Activated T-helper 1 cell treated with Interleukin-2 at 50 U/mL for 16 hours (primary cell): ENCODE measurements at regions not wholly inside any gene's neighbourhood (a gene's known extent, or its start where the extent isn't known, plus 50 kb on each side); places are given as distances from the start of the nearest gene placed in this dataset.
"Not testable (repeated sequence)": the region's sequence is repeated elsewhere in the genome, so short reads cannot be mapped to it uniquely, and the experiment has no call there.

Experiments used
- DNase-seq: peaks from one replicate; pipeline ENCODE4 v3.0.0-alpha.2; 2020; ENCODE audit warnings: low read depth

DNA sequence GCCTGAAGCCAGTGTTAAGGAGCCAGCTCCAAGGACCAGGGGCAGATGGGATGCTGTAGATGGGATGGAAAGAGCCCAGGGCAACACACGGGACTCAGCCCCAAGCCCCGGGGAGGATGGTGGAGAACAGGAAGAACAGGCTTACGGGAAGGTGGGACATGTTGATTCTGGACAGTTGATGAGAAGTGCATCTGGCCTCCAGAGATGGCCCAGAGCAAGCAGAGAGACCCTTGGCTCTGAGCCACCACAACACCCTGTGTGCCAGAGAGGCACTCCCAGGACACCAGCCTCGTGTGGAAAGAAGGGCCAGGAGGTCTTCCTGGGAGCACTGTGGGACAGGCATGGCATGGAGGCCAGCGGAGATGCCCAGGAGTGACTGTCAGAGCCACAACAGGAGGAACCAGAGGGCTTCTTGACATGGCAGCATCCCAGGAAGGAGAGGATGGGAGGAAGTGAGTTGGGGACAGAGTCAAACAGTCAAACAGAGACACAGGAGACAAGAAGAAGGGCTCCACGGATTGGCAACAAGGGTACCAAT lies 156.3 kb upstream of the MVB12B start:
- no peak for DNase-seq

- DNase-seq, result no peak
Observed at GRCh38 chr9:126171641-126172040, 155.0 kb upstream of the MVB12B start.

DNA sequence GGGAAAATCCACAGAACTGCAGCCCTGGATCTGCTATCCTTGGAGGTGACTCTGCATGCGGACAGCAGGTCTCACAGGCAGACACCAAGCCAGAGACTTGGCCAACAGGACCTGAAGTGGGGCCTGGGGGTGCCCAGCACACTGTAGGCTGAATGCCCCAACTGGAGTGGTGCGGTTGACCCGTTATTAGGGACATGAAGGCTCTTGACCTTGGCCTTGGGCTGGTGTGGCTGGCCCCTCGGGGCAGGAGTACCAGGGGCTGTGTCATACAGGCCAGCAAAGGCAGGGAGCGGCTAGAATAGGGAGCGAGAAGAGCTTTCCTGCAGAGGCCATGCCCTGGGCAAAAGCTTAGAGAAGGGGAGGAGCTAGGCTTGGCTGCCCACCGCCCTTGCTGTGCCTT lies 153.2 kb upstream of the MVB12B start:
- DNase-seq, result no peak

GRCh38 chr9:126173929-126174328 lies 152.7 kb upstream of the MVB12B start:
- DNase-seq, result no peak

- no peak for DNase-seq
Observed at GRCh38 chr9:126183266-126183665, 143.4 kb upstream of the MVB12B start.

DNA sequence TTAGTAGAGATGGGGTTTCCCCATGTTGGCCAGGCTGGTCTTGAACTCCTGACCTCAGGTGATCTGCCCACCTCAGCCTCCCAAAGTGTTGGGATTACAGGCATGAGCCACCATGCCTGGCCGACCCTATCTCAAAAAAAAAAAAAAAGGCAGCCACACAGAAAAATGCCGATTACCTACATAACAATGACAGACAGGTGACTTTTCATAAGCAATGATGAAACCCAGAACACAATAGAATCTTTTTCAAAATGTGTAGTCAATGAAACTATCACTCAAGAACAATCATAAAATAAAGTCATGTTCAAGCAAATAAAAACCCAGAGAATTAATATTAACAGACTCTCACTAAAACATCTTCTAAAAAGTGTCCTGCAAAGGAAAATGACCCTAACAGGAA lies 135.6 kb upstream of the MVB12B start:
- DNase-seq, result not testable (repeated sequence)

DNA sequence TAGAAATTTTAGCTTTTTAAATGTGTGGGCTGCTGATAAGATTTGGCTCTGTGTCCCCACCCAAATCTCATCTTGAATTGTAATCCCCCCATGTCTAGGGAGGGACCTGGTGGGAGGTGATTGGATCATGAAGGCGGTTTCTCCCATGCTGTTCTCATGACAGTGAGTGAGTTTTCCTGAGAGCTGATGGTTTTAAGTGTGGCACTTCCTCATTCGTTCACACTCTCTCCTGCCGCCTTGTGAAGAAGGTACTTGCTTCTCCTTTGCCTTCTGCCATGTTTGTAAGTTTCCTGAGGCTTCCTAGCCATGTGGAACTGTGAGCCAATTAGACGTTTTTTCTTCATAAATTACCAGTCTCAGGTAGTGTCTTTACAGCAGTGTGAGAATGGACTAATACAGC lies 127.8 kb upstream of the MVB12B start:
- no peak for DNase-seq

DNA sequence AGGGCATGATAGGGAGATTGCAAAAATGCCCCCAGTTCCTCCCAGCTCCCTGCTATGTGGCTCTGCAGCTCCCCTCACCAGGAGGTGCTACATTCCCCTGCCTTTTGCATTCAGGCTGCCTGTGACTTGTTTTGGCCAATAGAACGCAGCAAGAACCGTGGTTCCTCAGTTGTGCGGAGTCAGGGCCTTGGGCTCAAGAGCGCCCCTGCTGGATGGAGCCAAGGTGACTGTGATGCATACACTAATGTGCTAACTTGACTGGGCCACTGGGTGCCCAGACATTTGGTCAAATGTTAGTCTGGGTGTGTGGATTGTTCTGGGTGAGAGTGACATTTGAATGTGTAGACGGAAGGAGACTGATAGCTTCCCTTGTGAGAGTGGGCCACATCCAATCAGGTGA lies 123.3 kb upstream of the MVB12B start:
- DNase-seq, result no peak

DNA sequence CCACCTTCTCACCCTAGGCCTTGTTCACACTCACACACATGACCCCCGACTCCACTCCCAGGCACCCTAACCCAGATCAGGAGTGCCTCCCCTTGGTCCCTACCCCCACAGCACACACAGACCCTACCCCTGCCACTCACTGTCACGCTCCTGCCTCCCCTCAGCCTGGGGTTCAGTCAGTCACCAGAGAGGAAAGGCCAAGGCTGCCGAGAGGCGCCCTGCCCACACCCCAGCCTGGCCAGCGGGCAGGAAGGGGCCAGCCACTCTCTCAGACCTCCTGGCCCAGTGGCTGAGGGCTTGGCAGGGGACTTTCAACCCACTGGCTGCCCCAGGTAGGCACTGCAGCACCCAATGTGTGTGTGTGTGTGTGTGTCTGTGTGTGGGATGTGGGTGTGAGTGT lies 122.4 kb upstream of the MVB12B start:
- no peak for DNase-seq

DNA sequence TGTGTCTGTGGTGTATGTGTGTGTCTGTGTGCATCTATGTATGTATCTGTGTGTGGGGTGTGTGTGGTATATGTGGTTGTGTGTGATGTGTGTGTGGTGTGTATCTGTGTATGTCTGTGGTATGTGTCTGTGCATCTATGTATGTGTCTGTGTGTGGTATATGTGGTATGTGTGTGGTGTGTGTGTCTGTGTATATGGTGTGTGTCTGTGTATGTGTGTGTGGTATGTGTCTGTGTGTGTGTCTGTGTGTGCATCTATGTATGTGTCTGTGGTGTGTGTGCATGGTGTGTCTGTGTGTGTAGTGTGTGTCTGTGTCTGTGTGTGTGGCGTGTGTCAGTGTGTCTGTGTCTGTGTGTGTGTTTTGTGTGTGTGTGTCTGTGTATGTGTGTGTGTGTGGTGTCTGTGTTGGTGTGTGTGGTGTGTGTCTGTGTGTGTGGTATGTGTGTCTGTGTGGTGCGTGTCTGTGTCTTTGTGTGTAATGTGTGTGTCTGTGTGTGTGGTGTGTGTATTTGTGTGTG lies 121.9 kb upstream of the MVB12B start:
- DNase-seq, result no peak

GRCh38 chr9:126205265-126205664 lies 121.4 kb upstream of the MVB12B start:
- no peak for DNase-seq

DNA sequence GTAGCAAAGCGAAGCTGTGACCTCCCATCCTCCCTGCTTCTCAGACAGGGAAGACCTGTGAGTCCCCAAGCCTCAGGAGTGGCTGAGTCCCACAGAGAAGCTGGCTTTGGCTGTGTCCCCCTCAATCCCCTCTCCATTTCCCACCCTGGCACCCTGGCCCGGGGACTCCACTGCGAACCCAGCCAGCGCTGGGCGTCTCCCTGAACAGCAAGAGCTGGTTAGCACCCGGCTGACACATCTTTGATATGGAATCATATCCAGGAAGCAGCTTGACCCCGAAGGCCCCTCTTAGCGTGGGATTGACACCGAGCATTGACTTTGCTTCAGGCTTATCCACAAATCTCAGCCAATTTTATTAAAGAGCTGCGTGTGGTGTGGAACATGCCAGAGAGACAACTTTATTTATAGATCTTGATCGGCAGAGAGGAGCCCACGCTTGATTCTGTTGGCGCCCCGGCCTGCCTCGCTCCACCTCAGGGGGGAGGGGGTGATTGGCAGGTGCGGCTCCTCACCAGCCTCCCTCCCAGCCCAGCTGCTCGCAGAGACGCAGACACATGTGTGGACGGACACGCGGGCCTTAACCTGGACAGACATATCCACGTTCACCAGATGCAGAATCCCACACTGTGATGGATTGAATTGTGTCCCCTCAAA lies 120.7 kb upstream of the MVB12B start:
- DNase-seq, result no peak

- no peak for DNase-seq
Observed at GRCh38 chr9:126207256-126207655, 119.4 kb upstream of the MVB12B start.

DNA sequence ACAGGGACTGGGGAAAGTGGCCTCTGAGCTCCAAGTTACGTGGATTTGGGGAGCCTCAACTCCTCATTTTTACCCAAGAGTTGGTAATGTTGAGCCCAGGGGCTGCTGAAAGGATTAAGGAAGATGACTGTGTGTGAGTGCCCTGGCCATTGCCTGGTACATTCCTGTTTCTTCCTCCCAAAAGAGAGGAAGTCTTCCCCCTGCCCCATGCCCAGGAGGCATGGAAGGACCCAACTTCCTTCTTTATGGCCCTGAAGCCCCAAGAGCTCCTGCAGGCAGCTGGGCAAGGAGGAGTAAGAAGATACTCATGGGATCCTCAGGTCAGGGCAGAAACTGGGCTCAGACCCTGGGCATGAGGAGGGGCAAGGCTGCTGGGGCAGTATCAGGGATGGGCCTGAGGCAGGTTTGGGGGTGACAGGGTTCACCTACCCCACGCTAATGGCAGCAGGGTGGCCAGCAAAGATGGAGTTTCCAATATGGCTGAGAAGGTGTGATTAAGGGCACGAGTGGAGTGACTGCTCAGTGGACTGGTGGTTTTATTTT lies 118.3 kb upstream of the MVB12B start:
- no peak for DNase-seq

- DNase-seq, result no peak
Observed at GRCh38 chr9:126211441-126212074, 115.1 kb upstream of the MVB12B start.

- no peak for DNase-seq
Observed at GRCh38 chr9:126215486-126215885, 111.1 kb upstream of the MVB12B start.

DNA sequence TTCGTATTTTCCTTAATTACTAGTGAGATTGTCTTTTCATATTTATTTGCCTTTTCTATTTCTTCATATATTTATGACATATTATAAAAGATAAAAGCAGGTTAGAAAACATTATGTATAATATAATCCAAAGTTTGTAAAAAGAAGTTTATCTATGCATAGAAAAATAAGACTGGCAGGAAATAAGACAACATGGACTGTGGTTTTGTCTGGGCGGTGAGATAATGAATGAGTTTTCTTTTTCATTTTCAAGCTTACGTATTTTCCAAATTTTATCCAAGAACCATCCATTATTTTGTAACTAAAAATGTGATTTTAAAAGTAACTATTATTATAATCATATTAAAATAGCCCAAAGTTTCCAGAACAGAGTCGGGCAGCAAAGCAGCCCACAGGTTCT lies 109.8 kb upstream of the MVB12B start:
- no peak for DNase-seq

DNA sequence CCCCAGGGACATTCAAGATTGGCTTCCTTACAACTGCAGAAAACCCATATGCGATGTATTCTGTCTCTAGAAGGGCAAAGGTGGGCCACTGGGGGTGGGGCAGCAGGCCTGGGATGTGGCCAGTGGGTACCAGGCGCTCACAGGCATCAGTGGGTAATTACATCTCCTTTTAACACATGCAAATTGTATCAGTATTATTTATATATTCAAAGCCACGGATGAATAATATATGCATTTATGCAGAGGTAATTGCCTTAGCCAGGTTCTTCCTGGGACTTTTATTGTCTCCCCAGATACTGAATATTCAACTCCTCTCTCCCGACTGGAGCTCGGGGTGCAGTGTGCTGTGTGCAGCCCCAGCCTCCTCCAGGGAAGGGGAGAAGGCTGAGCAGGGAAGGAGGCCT lies 109.4 kb upstream of the MVB12B start:
- no peak for DNase-seq

GRCh38 chr9:126217797-126218196 lies 108.8 kb upstream of the MVB12B start:
- no peak for DNase-seq

GRCh38 chr9:126218359-126219125 lies 108.1 kb upstream of the MVB12B start:
- no peak for DNase-seq

DNA sequence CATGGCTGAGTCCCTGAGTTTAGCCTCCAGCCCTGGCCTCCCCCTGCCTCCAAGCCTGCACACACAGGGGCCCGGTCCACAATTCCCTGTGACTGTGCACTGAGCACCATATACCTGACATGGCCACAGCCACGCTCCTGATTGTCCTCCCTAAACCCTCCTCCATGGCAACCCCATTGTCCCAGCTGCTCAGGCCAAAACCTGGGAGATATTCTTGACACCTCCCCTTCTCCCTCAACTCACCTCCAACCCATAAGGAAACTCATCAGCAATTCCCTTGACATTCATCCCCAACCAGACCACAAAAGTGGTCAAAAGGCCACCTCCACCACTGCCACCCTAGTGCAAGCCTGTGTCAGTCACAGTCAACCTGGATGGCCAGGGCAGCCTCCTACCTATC lies 107.5 kb upstream of the MVB12B start:
- no peak for DNase-seq

DNA sequence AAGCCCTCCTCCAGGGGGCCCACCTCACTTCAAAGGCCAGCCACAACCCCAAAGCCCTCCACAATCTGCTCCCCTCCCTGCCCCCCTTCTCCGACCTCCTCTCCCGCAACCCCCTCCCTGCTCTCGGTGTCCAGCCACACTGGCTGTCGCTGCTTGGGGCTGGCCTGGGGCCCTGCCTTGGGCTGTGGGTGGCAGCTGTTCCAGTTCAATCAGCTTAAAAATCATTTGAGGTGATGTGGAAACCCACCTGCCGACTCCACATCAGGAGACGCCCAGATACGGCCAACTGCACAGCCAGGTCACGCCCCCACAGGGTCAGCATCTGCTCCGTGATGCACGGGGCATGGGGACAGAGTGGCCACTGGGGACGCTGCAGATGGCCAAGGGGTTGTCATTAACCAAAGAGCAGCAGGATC lies 107.0 kb upstream of the MVB12B start:
- DNase-seq, result no peak

DNA sequence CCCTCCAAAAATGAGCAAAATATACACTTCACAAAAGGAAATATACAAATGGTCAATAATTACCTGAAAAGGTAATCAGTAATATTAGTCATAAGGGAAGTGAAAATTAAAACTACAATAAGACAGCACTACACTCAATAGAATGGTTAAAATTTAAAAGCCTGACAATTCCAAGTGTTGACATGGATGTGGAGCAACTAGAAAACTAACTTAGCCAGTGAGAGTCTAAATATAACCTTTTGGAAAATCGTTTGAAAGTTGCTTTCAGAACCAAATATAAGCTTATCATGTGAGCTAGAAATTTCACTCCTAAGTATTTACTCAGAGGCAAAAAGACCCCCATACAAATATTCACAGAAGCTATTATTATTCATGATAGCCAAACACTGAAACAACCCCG lies 105.1 kb upstream of the MVB12B start:
- no peak for DNase-seq
